Anterior cingulate cortex (tissue), 58 donors: ENCODE measurements at regions not wholly inside any gene's neighbourhood (a gene's known extent, or its start where the extent isn't known, plus 50 kb on each side); places are given as distances from the start of the nearest gene placed in this dataset.
A peak's percentile ranks its signal among the peaks of the same experiment; 100 is the strongest.
"Not testable (repeated sequence)": the region's sequence is repeated elsewhere in the genome, so short reads cannot be mapped to it uniquely, and the experiment has no call there.

Experiments used
- DNase-seq, 58 donors: peaks; one replicate each; lab custom pipeline; 2025; lab: John Stamatoyannopoulos, UW

DNA sequence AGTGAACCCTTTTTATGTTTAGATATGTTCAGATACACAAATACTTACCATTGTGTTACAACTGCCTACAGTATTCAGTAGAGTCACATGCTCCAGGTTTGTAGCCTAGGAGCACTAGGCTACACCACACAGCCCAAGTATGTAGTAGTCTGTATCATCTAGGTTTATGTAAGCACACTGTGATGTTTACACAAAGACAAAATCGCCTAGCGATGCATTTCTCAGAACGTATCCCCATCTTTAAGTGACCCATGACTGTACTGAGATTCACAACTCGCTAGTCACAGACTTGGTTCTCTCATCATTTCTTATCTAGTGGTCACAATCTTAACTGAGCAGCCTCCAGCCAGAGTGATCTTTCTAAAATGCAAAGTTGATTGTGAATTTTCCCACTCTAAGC is 119.2 kb downstream of the RASSF10 start:
- no peak for DNase-seq

GRCh38 chr11:13134066-13134465 is 125.0 kb downstream of the RASSF10 start:
- DNase-seq, result no peak

DNA sequence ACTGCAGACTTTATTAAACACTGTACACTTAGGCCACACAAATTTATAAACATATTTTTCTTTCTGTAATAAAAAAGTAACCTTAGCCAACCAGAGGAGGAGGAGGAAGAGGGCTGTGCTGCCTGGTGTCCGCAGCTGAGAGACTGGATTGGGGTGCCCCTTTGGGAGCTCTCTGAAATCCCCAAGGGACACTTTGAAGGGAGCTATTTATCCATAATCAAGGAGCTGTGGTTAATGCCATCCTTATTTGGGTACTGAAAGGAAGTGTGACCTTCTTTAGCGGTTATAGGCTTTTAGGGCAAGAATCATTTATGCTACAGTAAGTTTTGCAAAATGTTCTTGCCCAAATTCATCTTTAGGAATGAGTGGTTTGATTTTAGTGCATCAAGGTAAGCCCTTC is 125.8 kb downstream of the RASSF10 start:
- DNase-seq, result no peak

DNA sequence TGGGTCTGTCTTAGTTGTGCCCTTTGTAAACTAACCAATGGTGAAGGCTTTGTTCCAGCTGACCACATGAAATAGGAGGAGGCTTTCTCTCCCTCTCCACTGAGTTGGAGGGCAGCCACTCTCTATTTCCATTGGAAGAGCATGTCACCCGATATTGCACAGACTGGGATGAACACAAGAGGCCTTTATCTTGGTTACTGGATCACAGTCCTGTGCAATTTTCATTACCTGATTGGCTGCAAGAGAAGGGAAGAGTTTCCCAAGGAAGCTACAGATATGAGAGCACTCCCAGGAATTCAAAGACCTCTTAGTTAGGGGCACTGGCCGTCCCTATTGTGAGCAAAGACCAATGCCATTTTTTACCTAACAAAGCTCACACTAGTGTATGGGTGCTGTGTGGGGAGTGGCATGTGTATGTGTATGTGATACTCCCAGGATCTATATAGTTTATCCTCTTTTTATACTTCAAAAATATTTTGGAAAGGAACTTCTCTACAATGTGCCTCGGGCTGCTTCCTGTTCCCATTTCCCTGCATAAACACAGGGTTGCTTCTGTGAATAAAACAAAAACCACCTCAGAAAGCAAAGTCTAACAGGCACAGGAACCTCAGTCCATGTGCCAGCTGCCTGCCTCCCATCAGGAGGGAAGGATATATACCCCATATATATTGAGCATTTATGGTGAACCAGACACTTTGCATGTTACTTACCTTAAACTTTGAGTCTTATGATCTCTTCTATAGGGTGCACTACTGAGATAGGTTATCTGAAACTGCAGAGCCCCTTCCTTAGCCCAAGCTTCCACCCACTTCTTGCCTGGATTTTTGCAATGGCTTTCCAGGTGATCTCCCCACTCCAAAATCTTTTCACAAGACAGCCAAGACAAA is 126.5 kb downstream of the RASSF10 start:
- DNase-seq, result peak in 43 of 58 donors; percentile 15 to 94 (median 51)

DNA sequence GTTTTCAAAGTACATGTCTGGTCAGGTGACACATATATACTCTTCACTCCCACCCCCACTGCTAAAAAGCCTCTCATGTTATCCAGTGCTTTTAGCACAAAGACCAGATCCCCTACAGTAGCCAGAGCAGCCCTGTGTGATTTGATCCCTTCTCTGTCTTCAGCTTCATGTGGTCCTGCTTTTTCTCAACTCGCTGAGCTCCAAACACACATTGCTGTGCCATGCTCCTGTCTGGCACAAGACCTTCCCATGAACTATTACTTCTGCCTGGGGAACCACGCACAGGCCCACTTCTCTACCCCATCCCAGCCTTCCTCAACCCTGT is 127.1 kb downstream of the RASSF10 start:
- DNase-seq, result no peak

DNA sequence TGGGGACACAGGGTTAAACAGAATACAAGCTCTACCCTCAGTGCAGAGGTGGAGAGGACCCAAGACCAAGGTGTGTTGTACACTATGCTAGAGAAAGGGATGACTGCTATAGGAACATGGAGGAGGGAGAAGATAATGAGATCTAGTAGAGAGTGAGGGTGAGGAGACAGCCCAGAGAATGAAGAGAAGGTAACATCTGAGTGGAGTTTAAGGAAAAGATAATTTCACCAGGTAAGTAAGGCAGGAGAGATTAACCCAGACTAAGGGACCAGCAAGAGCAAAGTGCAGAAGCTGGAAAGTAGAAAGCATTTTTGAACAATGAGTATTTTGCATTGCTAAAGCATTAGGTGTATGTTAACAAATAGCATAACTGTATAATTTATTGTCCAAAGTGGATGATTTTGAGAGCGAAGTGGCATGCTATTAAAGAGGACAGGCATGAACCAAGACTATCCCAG is 128.8 kb downstream of the RASSF10 start:
- no peak for DNase-seq

GRCh38 chr11:13139085-13139484 is 130.0 kb downstream of the RASSF10 start:
- DNase-seq, result not testable (repeated sequence)

- DNase-seq, result peak in 4 of 58 donors; percentile 1 to 12 (median 6)
Observed at GRCh38 chr11:13140028-13140870, 131.1 kb downstream of the RASSF10 start.

DNA sequence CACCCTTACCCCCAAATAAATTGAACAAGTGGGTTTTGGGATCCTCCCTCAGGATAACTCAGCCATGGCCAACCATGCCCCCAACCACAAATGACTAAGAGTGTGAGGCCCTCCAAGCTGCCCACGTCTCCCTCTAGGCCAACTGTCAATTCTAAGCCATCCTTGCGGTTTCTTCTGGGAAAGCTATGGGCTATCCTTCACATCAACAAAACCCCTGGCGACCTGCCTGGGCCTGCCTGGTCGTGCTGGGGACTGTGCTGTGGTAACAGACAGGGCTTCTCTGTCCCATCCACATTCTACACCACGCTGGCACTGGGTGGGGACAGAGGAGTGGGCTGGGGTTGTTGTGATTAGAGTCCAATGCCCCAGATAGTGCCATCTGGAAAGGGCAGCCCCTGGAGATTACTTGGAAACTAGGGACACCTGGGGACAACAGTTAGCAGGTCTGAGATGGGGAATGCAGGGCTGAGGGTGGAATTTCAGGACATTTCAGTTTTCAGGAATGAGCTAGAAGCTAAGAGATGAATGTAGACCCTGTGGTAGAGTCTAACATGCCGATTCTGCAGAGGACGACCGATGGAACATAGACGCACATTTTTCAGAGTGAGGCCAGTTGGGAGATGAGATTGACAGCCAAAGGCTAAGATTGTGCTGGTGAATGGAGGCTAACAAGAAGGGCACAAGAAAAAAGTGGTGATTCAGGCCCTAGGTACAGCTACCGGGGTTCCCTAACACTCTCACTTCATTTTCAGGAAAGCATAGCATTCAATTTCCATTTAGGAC is 131.9 kb downstream of the RASSF10 start:
- peak in 8 of 58 donors; percentile 2 to 11 (median 6) for DNase-seq

GRCh38 chr11:13141731-13142709 is 132.9 kb downstream of the RASSF10 start:
- DNase-seq, result no peak

DNA sequence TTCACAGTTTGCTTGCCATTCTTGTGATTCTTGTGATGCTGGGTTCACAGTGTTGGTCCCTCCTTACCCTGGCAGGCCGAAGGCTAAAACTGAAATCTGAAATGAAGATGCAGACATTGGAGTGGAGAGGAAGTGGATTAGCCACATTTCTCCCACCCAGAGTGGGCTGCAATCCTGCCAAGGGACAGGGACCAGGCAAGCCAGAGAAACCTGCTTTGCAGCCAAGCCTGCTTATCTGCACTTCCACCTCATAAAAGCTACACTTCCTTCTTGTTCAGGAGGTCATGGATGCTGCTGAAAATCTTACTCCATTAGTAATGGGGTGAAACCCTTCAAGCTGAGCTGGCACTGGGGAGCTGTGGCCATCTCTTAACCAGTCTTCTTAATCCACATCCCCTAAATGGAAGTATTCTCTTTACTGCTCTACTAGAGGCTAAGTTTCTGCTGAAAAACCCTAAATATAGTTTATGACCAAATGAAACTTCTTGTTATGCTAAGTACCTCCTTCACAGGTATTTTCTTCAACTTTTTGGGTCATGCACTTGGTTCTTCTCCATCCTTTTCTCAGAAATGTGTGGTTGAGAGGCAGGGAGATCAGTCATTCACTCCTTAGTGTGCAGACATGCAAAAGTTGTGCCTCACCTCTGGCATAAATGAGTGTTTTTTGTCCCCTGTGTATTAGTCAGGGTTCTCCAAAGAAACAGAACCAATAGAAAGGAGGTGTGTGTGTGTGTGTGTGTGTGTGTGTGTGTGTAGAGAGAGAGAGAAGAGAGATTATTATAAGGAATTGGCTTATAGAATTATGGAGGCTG is 133.9 kb upstream of the BMAL1 start:
- no peak for DNase-seq

DNA sequence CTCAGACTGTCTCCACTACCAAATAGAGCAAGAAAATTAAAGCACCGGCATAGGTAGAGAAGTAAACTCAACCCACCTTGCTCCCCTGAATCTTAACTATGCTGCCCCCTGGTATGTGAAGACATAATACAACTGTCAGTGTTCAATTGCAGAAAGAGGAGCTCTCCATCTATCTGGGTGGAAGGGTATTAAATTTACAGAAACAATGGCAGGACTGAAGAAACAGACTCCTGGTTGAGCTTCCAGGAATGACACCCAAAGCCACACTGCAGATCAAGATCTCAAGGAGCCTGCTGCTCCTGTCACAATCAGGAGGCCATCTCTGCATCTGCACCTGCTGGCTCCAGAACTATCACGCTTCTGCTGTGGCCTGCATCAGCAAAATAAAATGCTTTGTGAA is 132.1 kb upstream of the BMAL1 start:
- DNase-seq, result no peak

DNA sequence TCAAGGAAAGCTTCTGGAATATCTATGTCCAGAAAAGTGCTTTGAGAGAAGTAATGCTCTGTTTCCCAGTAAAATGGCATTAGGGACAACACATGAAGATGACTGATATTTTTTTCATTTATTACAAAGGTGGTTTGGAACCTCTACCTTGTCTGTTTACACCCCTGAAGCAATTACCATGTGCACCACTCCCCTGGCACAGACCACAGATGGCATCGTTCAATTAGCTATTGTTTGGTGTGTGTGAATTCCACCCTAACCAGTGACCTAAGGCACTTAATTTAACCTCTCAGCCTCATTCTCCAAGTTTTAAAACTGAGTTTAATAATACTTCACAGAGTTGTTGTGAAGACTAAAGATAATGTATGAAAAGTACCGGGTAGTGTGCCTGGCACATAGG is 127.6 kb upstream of the BMAL1 start:
- no peak for DNase-seq

DNA sequence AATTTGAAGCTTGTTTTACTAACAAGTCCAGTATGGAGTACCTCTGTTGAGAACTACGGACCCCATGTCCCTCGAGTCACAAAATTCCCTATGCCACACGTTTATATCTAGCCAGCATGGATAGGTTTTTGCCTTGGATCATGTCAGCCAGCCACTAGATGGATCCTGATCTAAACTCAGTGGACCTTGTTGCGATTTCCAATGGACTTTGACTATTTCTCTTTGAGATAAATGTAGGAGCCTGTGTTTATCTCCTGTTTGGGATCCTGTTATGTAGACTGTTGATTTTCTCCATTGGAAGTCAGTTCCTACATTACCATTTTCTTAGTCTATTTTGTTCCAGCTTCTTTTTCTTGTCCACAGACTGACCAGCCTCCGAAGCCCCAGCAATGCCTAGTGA is 127.1 kb upstream of the BMAL1 start:
- no peak for DNase-seq

DNA sequence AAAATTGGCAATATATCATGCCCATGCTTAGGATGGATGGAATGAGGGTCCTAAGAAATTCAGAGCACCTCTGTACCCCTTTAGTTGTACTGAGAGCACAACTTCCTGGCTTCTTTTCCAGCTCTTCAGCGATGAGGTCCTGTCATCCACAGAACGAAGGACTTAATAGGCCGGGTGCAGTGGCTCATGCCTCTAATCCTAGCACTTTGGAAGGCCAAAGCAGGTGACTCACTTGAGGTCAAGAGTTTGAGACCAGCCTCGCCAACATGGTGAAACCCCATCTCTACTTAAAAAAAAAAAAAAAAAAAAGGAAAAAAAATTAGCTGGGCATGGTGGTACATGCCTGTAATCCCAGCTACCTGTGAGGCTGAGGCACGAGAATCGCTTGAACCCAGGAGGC is 125.3 kb upstream of the BMAL1 start:
- DNase-seq, result no peak

DNA sequence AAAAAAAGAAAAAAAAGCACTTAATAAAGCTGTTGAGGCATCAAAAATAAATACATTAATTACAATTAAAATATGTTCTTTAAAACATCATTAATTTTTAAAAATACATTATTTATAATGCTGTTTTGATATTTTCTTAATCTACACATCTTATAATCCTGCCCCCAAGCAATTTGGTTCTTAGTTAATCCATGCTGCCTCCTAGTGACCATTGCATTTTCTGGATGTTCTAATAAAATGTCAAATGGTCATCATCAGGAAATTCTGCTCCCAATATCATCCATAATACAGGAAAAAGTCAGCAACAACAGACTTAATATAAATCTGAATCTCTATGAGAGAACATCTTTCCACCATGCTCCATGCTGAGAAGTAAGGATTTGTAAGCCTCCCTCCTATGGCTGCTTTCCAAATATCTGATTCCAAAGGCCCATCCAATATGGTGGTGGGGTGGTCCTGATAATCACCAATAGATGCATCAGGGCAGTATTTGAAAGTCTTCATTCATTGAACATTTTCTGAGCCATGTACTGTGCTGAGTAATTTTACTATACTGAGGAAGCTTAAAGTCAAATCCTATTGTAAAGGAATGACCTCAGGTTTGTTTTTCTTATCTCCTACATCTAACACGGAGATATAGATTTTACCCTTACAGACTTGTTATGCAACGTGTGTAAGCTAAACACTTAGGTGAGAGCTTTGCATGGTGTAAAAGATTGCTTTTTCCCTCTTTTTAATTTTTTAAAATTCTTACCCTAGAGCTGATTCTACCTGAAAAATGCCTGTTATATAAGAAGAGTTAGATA is 124.7 kb upstream of the BMAL1 start:
- DNase-seq, result no peak

DNA sequence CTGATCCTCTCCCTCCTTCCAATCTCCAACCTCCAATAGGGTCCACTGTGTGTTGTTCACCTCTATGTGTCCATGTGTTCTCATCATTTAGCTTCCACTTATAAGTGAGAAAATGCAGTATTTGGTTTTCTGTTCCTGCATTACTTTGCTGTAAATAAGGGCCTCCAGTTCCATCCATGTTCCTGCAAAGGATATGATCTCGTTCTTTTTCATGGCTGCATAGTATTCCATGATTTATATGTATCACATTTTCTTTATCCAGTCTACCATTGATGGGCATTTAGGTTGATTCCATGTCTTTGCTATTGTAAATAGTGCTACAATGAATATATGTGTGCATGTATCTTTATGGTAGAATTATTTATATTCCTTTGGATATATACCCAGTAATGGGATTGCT is 123.2 kb upstream of the BMAL1 start:
- not testable (repeated sequence) for DNase-seq

- peak in 12 of 58 donors; percentile 4 to 28 (median 20) for DNase-seq
Observed at GRCh38 chr11:13160346-13160745, 117.2 kb upstream of the BMAL1 start.
